ENCODE measurements at regions not wholly inside any gene's neighbourhood (a gene's known extent, or its start where the extent isn't known, plus 50 kb on each side); places are given as distances from the start of the nearest gene placed in this dataset.
A peak's percentile ranks its signal among the peaks of the same experiment; 100 is the strongest.

DNA sequence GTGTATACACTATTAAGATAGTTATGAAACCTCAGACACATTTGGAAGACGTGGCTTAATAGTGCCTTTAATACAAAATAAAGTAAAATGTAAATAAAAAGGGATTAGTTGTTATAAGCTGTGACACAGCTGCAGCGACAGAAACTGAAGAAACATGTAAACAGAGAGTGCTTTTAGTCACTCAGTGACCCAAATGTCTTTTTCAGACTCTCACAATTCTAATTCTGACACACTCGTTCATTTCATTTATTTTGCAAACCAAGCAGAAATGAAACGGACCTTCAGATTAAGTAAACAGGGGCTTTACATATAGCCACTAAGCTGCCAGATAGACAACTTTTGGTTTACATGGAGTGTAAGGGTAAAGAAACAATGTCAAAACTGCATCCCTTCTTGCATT lies 181.0 kb upstream of the ETAA1 start:
- Mint-ChIP-seq H3K9me3 (ENCODE audit: low read depth) (peaks cover 3% of the 10 kb centered on the region), H3K27ac (peak overlapping the region; percentile 94), H3K27me3 (no peaks in the 10 kb centered on the region), H3K4me3 (ENCODE audit: low read depth) (peak overlapping the region; percentile 85), H3K36me3 (ENCODE audit: insufficient read depth) (peaks cover 2% of the 10 kb centered on the region), H3K4me1 (ENCODE audit: low read depth) (peaks cover 62% of the 10 kb centered on the region)
- TF ChIP-seq, protein P1, sequence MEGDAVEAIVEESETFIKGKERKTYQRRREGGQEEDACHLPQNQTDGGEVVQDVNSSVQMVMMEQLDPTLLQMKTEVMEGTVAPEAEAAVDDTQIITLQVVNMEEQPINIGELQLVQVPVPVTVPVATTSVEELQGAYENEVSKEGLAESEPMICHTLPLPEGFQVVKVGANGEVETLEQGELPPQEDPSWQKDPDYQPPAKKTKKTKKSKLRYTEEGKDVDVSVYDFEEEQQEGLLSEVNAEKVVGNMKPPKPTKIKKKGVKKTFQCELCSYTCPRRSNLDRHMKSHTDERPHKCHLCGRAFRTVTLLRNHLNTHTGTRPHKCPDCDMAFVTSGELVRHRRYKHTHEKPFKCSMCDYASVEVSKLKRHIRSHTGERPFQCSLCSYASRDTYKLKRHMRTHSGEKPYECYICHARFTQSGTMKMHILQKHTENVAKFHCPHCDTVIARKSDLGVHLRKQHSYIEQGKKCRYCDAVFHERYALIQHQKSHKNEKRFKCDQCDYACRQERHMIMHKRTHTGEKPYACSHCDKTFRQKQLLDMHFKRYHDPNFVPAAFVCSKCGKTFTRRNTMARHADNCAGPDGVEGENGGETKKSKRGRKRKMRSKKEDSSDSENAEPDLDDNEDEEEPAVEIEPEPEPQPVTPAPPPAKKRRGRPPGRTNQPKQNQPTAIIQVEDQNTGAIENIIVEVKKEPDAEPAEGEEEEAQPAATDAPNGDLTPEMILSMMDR (IDR thresholded peaks at IDR 0.05; ENCODE audit: unreplicated experiment): no peak
- DNase-seq (ENCODE audit: low spot score, unreplicated experiment): no peak

DNA sequence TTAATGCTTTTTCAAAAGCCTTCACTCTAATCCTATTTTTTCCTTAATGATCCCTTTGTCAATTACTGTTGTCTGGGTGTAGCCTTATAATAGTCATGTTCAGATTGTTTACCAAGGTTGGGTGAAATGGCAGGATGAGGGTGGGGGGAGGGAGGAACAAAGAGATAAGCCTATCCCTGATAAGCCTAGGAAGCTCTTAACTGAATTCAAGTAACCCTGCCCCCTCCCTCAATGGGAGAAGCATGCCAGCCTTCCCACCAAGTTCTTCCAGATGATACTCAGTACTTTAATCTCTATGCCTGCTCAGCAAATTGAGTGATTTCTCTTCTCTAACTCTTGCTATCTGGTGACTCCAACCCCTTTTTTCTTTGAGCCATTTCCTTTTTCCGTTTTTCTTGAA lies 180.3 kb upstream of the ETAA1 start:
- Mint-ChIP-seq H3K4me1 (ENCODE audit: low read depth) (peaks cover 62% of the 10 kb centered on the region), H3K9me3 (ENCODE audit: low read depth) (peaks cover 3% of the 10 kb centered on the region), H3K27ac (peak overlapping the region; percentile 93), H3K36me3 (ENCODE audit: insufficient read depth) (peaks cover 2% of the 10 kb centered on the region), H3K4me3 (ENCODE audit: low read depth) (no peak overlapping the region), H3K27me3 (no peaks in the 10 kb centered on the region)
- TF ChIP-seq, protein P1 (IDR thresholded peaks at IDR 0.05; ENCODE audit: unreplicated experiment): no peak
- no peak for DNase-seq (ENCODE audit: low spot score, unreplicated experiment)

DNA sequence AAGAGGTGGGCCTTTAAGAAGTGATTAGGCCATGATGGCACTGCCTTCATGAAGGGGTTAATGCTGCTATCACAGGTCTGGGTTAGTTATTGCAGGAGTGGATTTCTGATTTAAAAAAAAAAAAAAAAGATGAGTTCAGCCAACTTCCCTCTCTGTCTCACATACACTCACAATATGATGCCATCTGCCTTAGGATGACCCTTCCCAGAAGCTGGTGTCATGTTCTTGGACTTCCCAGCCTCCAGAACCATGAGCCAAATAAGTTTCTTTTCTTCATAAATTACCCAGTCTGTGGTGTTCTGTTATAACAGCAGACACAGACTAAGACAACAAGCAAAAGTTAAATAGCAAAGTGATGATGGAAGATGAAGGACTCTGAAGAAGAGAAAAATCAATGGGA lies 179.7 kb upstream of the ETAA1 start:
- H3K4me1 Mint-ChIP-seq (ENCODE audit: low read depth): peaks cover 59% of the 10 kb centered on the region
- H3K27ac Mint-ChIP-seq: peak overlapping the region; percentile 93
- H3K9me3 Mint-ChIP-seq (ENCODE audit: low read depth): peaks cover 3% of the 10 kb centered on the region
- no peak for DNase-seq (ENCODE audit: low spot score, unreplicated experiment)
- no peak overlapping the region for H3K4me3 Mint-ChIP-seq (ENCODE audit: low read depth)
- H3K27me3 Mint-ChIP-seq: no peaks in the 10 kb centered on the region
- H3K36me3 Mint-ChIP-seq (ENCODE audit: insufficient read depth): peaks cover 2% of the 10 kb centered on the region
- TF ChIP-seq, protein P1 (IDR thresholded peaks at IDR 0.05; ENCODE audit: unreplicated experiment): no peak

DNA sequence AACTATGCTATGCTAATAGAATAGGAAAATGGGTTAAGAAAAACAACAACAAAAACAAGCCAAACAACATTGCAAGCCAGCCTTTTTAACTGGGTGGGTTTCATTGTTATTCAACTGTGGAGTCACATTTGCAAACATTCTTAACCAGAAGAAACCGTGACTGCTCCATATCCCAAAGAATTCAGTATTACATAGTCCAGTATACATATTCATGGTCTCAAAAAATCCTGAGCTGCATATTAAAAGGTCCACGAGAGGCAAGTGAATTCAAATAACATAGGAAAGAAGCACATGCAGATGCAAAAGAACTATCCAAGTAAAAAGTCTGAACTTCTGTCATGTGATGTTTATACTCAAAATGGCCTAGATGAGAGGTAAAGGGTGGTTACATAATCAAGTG lies 179.1 kb upstream of the ETAA1 start:
- Mint-ChIP-seq H3K4me1 (ENCODE audit: low read depth) (peaks cover 57% of the 10 kb centered on the region), H3K27me3 (no peaks in the 10 kb centered on the region), H3K9me3 (ENCODE audit: low read depth) (peaks cover 3% of the 10 kb centered on the region), H3K36me3 (ENCODE audit: insufficient read depth) (peaks cover 2% of the 10 kb centered on the region), H3K27ac (peak overlapping the region; percentile 44), H3K4me3 (ENCODE audit: low read depth) (no peak overlapping the region)
- TF ChIP-seq, protein P1 (IDR thresholded peaks at IDR 0.05; ENCODE audit: unreplicated experiment): no peak
- no peak for DNase-seq (ENCODE audit: low spot score, unreplicated experiment)

DNA sequence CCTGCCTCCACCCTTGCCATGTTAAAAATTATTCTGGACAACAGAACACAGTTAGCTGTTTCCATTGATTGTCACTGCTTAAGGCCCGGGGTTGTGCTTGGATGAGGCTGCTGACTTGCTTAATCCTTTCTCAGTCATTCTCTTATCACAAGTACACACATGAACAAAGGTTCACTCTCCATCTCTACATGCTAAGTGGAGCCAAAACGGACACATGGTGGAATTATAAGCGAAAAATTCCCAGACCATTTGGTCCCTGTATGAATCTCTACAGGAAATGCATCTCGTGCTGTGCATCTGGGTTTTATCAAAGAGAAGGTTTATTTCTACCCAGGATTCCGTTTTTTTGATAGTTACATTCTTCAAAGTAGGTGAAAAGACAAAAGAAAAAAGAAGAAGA lies 177.5 kb upstream of the ETAA1 start:
- Mint-ChIP-seq H3K36me3 (ENCODE audit: insufficient read depth) (peaks cover 2% of the 10 kb centered on the region), H3K27ac (peak overlapping the region; percentile 25), H3K27me3 (no peaks in the 10 kb centered on the region), H3K4me3 (ENCODE audit: low read depth) (no peak overlapping the region), H3K9me3 (ENCODE audit: low read depth) (peaks cover 3% of the 10 kb centered on the region), H3K4me1 (ENCODE audit: low read depth) (peaks cover 43% of the 10 kb centered on the region)
- TF ChIP-seq, protein P1 (IDR thresholded peaks at IDR 0.05; ENCODE audit: unreplicated experiment): no peak
- DNase-seq (ENCODE audit: low spot score, unreplicated experiment): no peak
